ENCODE measurements at regions not wholly inside any gene's neighbourhood (a gene's known extent, or its start where the extent isn't known, plus 50 kb on each side); places are given as distances from the start of the nearest gene placed in this dataset.
A peak's percentile ranks its signal among the peaks of the same experiment; 100 is the strongest.

DNA sequence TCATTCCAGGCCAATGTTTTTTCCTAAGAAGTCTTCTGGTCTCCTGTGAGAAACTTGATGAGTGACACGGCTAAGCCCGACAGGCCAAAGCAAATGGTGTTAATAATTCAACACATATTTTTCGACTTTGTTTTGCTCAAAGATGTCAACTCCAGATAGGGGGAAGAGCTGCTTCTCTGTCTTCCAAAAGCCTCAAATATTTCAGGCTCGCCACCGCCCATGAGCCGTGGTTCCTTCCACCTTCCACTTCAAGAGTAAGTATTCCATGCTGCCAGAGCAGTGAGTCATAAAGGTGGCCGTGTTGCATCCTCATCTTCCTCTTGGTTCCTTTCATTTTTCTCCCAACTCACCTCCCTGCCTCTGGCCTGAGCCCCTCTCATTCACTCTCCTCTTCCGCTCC is 272.6 kb downstream of the EFNB2 start:
- in situ Hi-C loops (cut with HindIII; ENCODE audit: low sequenced_read_pairs), result no loop called here
- DNase-seq (ENCODE audit: low spot score), result no peak

DNA sequence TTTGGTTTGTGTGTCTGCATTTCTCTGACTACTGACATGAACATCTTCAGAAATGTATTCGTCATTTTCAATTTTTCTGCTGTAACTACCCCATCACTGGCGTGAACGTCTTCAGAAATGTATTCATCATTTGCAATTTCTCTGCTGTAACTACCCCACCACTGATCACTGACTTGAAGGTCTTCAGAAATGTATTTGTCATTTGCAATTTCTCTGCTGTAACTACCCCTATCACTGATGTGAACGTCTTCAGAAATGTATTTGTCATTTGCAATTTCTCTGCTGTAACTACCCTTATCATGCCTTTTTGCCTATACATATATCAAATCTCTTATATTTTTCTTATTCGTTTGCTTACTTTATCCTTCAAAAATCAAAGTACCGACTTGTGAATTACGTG is 274.0 kb downstream of the EFNB2 start:
- no peak for DNase-seq (ENCODE audit: low spot score)
- in situ Hi-C loops (cut with HindIII; ENCODE audit: low sequenced_read_pairs), result no loop called here

GRCh38 chr13:106260352-106260751 is 275.1 kb downstream of the EFNB2 start:
- no peak for DNase-seq (ENCODE audit: low spot score)
- in situ Hi-C loops (cut with HindIII; ENCODE audit: low sequenced_read_pairs), result no loop called here

DNA sequence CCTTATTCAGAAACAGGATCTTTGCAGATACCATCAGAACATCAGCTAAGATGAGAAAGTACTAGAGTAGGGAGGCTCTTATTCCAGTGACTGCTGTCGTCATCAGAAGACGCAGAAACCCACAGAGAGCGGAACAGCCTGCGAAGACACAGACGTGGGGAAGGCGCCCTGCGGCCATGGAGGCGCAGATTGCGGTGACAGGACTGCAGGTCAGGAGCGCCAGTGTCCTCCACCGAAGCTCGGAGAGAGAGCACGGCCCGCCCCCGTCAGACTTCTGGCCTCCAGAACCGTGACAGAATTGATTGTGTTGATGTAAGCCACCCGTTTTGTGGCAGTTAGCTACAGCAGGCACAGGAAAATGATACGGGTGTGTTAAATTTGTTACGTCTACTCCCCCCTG is 275.5 kb downstream of the EFNB2 start:
- in situ Hi-C loops (cut with HindIII; ENCODE audit: low sequenced_read_pairs), result no loop called here
- no peak for DNase-seq (ENCODE audit: low spot score)

- in situ Hi-C loops (cut with HindIII; ENCODE audit: low sequenced_read_pairs), result no loop called here
- DNase-seq (ENCODE audit: low spot score), result no peak
These were observed 288.7 kb downstream of the EFNB2 start for GRCh38 chr13:106246666-106247188.

DNA sequence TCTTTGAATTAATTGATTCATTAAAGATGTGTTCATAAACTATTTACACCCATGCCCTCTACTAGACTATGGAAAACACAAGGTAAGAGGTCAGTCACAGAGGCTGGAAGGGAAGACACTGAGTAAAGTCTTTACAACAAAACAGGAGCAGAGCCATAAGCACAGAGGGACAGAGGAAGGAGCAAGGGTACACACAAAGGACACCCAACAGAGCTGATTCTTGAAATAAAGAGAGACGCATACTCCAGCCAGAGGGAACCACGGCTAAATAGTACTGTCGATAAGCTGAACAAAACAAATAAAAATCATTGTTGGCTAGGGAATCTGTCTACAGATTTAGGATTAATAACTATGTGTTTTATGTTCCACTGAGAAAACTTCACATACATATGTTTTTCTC is 289.2 kb downstream of the EFNB2 start:
- in situ Hi-C loops (cut with HindIII; ENCODE audit: low sequenced_read_pairs), result no loop called here
- DNase-seq (ENCODE audit: low spot score), result no peak

- no peak for DNase-seq (ENCODE audit: low spot score)
- in situ Hi-C loops (cut with HindIII; ENCODE audit: low sequenced_read_pairs), result no loop called here
These were observed 292.4 kb downstream of the EFNB2 start for GRCh38 chr13:106243011-106243565.

GRCh38 chr13:106241974-106242953 is 293.2 kb downstream of the EFNB2 start:
- in situ Hi-C loops (cut with HindIII; ENCODE audit: low sequenced_read_pairs), result no loop called here
- no peak for DNase-seq (ENCODE audit: low spot score)

DNA sequence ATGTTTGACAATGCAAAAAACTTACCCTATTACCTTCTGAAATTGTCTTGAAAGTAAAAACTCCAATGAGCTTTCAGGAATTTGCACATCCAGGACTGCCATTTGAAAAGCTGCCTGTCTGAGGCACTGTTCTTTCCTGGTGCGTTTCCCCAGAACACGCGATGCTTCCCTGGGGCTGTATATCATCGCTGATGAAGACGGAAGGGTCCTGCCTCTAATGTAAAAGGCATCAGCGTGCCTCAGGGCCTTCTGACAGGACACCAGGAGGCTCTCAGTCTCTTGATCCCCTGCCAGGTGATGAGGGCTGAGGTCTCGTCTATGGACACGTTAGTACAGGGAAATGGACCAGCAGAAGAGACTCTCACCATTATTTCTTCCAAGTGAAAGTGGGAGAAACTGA is 296.8 kb downstream of the EFNB2 start:
- in situ Hi-C loops (cut with HindIII; ENCODE audit: low sequenced_read_pairs), result no loop called here
- DNase-seq (ENCODE audit: low spot score), result no peak

- in situ Hi-C loops (cut with HindIII; ENCODE audit: low sequenced_read_pairs), result no loop called here
- no peak for DNase-seq (ENCODE audit: low spot score)
These were observed 300.8 kb downstream of the EFNB2 start for GRCh38 chr13:106234636-106235035.

GRCh38 chr13:106233134-106233735 is 302.2 kb downstream of the EFNB2 start:
- no peak for DNase-seq (ENCODE audit: low spot score)
- in situ Hi-C loops (cut with HindIII; ENCODE audit: low sequenced_read_pairs), result no loop called here

DNA sequence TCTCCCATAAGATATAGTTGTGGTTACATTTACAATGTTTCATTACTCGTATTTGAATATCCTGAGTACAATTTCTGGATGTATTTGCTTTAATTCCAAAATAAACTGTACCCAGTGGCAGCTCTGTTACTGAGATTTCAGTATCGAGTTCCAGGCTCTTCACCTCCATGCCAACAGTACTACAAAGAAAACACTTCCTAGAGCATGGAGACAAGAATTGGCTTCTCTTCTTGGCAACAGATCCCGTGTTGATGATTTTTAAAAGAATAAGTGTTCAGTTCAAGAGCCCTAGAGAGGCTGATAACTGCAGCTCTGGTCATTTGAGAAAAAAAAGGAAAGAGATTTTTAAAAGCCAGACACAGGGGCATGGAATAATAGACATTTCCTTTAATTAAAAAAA is 302.8 kb downstream of the EFNB2 start:
- in situ Hi-C loops (cut with HindIII; ENCODE audit: low sequenced_read_pairs), result no loop called here
- DNase-seq (ENCODE audit: low spot score), result peak; percentile 9

- in situ Hi-C loops (cut with HindIII; ENCODE audit: low sequenced_read_pairs), result no loop called here
- no peak for DNase-seq (ENCODE audit: low spot score)
These were observed 305.0 kb downstream of the EFNB2 start for GRCh38 chr13:106230450-106230849.

- no peak for DNase-seq (ENCODE audit: low spot score)
- in situ Hi-C loops (cut with HindIII; ENCODE audit: low sequenced_read_pairs), result no loop called here
These were observed 310.3 kb downstream of the EFNB2 start for GRCh38 chr13:106225126-106225525.

- no peak for DNase-seq (ENCODE audit: low spot score)
- in situ Hi-C loops (cut with HindIII; ENCODE audit: low sequenced_read_pairs), result no loop called here
These were observed 315.3 kb downstream of the EFNB2 start for GRCh38 chr13:106220211-106220610.

- no peak for DNase-seq (ENCODE audit: low spot score)
- in situ Hi-C loops (cut with HindIII; ENCODE audit: low sequenced_read_pairs), result no loop called here
These were observed 322.3 kb downstream of the EFNB2 start for GRCh38 chr13:106213028-106213757.

- in situ Hi-C loops (cut with HindIII; ENCODE audit: low sequenced_read_pairs), result no loop called here
- DNase-seq (ENCODE audit: low spot score), result no peak
These were observed 323.0 kb downstream of the EFNB2 start for GRCh38 chr13:106212386-106213010.

- DNase-seq (ENCODE audit: low spot score), result no peak
- in situ Hi-C loops (cut with HindIII; ENCODE audit: low sequenced_read_pairs), result no loop called here
These were observed 325.1 kb downstream of the EFNB2 start for GRCh38 chr13:106210324-106210723.

DNA sequence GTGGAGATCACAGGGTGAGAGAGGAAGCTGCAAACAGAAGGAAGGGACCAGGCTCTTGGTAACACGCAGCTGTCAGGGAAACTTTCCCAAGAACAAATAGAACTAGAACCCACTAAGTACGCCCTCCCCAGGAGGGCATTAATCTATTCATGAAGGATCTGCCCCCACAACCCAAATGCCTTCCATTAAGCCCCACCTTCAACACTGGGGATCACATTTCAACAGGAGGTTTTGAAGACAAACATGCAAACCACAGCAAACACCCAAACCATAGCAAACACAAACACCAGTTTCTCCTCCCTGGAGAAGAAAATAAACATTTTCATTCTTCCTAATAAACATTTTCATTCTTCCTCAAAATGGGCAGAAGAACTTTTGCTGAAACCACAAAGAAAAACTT is 329.6 kb downstream of the EFNB2 start:
- DNase-seq (ENCODE audit: low spot score), result no peak
- in situ Hi-C loops (cut with HindIII; ENCODE audit: low sequenced_read_pairs), result no loop called here
